ENCODE measurements at regions not wholly inside any gene's neighbourhood (a gene's known extent, or its start where the extent isn't known, plus 50 kb on each side); places are given as distances from the start of the nearest gene placed in this dataset.

DNA sequence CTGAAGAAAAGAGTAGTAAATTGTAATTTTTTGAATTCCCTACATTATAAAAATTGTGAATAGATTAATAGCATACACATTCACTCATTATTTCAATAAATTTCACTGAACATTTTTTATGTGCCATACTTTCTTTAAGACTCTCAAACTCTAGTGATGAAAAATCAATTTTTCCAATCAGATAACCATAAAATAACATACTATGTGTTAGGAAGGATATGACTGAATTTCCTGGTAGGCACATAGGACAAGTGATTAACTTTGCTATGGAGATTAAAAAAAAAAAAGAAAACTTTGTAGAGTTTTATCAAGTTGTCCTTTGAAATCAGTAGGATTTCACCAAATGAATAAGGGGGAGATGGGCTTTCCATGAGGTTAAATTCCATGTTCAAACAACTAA lies 1597.3 kb upstream of the LRRTM3 start:
- no peaks in the 10 kb centered on the region for H3K79me2 ChIP-seq (ENCODE audit: control insufficient read depth, insufficient read depth, low read length)
- no peak overlapping the region for H2AFZ ChIP-seq (ENCODE audit: insufficient read depth, low read depth, low read length, poor library complexity, severe bottlenecking)
- H3K4me3 Mint-ChIP-seq: no peak overlapping the region
- H3K4me3 ChIP-seq (ENCODE audit: control extremely low read depth in 1 of 5, extremely low read depth in 1 of 5, insufficient read depth in 1 of 5, low read depth in 2 of 5, low read length in 4 of 5): no peak overlapping the region
- H3K9me3 Mint-ChIP-seq (ENCODE audit: insufficient read depth): no peaks in the 10 kb centered on the region
- no peak overlapping the region for H3K9ac ChIP-seq (ENCODE audit: low read length)
- ATAC-seq (ENCODE audit: low read depth): no peak
- no peaks in the 10 kb centered on the region for H4K20me1 ChIP-seq (ENCODE audit: control insufficient read depth, insufficient read depth, low read length, poor library complexity, severe bottlenecking)
- peaks cover 0 to 1% (median 0%) of the 10 kb centered on the region in 3 donors for H3K9me3 ChIP-seq (ENCODE audit: control extremely low read depth in 1 of 3, control insufficient read depth in 2 of 3, insufficient read depth in 1 of 3, low read length in 2 of 3)
- H3K27ac ChIP-seq (ENCODE audit: low read length in 2 of 2): no peak overlapping the region
- H3K4me1 ChIP-seq (ENCODE audit: control insufficient read depth in 2 of 2, insufficient read depth in 2 of 2, low read length in 2 of 2): no peaks in the 10 kb centered on the region
- no peak overlapping the region for H3K4me2 ChIP-seq (replicated peaks; ENCODE audit: low read depth, low read length, poor library complexity, severe bottlenecking)
- no peak for TF ChIP-seq EZH2 (IDR thresholded peaks at IDR 0.05; ENCODE audit: borderline replicate concordance, insufficient read depth, low read depth, low read length, poor library complexity, severe bottlenecking)
- TF ChIP-seq, protein P1, sequence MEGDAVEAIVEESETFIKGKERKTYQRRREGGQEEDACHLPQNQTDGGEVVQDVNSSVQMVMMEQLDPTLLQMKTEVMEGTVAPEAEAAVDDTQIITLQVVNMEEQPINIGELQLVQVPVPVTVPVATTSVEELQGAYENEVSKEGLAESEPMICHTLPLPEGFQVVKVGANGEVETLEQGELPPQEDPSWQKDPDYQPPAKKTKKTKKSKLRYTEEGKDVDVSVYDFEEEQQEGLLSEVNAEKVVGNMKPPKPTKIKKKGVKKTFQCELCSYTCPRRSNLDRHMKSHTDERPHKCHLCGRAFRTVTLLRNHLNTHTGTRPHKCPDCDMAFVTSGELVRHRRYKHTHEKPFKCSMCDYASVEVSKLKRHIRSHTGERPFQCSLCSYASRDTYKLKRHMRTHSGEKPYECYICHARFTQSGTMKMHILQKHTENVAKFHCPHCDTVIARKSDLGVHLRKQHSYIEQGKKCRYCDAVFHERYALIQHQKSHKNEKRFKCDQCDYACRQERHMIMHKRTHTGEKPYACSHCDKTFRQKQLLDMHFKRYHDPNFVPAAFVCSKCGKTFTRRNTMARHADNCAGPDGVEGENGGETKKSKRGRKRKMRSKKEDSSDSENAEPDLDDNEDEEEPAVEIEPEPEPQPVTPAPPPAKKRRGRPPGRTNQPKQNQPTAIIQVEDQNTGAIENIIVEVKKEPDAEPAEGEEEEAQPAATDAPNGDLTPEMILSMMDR (IDR thresholded peaks at IDR 0.05): no peak
- no peaks in the 10 kb centered on the region for H3K4me1 Mint-ChIP-seq
- no peaks in the 10 kb centered on the region for H3K27me3 ChIP-seq (replicated peaks in 1 of 4; ENCODE audit: control extremely low read depth in 1 of 4, control insufficient read depth in 3 of 4, insufficient read depth in 4 of 4, low read length in 3 of 4)
- ChIA-PET POLR2A (no interaction called here), CTCF (no interaction called here)
- no peak for DNase-seq
- intact Hi-C loops (cut with micrococcal nuclease): no loop called here
- no peaks in the 10 kb centered on the region for H3K36me3 ChIP-seq (replicated peaks in 1 of 2; ENCODE audit: control extremely low read depth in 1 of 2, control insufficient read depth in 1 of 2, extremely low read depth in 1 of 2, insufficient read depth in 2 of 2, low read length in 1 of 2)
- H3K27me3 Mint-ChIP-seq: no peaks in the 10 kb centered on the region
- no peak overlapping the region for H3K27ac Mint-ChIP-seq

GRCh38 chr10:65335311-65335710 lies 1590.5 kb upstream of the LRRTM3 start:
- ATAC-seq (ENCODE audit: low read depth): no peak
- H3K4me1 ChIP-seq (ENCODE audit: control insufficient read depth in 2 of 2, insufficient read depth in 2 of 2, low read length in 2 of 2): no peaks in the 10 kb centered on the region
- H3K79me2 ChIP-seq (ENCODE audit: control insufficient read depth, insufficient read depth, low read length): no peaks in the 10 kb centered on the region
- H3K27ac Mint-ChIP-seq: no peak overlapping the region
- H2AFZ ChIP-seq (ENCODE audit: insufficient read depth, low read depth, low read length, poor library complexity, severe bottlenecking): no peak overlapping the region
- no peak overlapping the region for H3K4me3 Mint-ChIP-seq
- peaks cover 0 to 1% (median 0%) of the 10 kb centered on the region in 3 donors for H3K9me3 ChIP-seq (ENCODE audit: control extremely low read depth in 1 of 3, control insufficient read depth in 2 of 3, insufficient read depth in 1 of 3, low read length in 2 of 3)
- no peak overlapping the region for H3K27ac ChIP-seq (ENCODE audit: low read length in 2 of 2)
- no peaks in the 10 kb centered on the region for H4K20me1 ChIP-seq (ENCODE audit: control insufficient read depth, insufficient read depth, low read length, poor library complexity, severe bottlenecking)
- TF ChIP-seq, protein P1 (IDR thresholded peaks at IDR 0.05): no peak
- TF ChIP-seq EZH2 (IDR thresholded peaks at IDR 0.05; ENCODE audit: borderline replicate concordance, insufficient read depth, low read depth, low read length, poor library complexity, severe bottlenecking): no peak
- H3K9ac ChIP-seq (ENCODE audit: low read length): no peak overlapping the region
- no peaks in the 10 kb centered on the region for H3K27me3 Mint-ChIP-seq
- POLR2A ChIA-PET: no interaction called here
- no CpG with 5 or more reads among the region's 2 CpGs for WGBS (ENCODE audit: insufficient coverage)
- H3K4me2 ChIP-seq (replicated peaks; ENCODE audit: low read depth, low read length, poor library complexity, severe bottlenecking): no peak overlapping the region
- no peaks in the 10 kb centered on the region for H3K9me3 Mint-ChIP-seq (ENCODE audit: insufficient read depth)
- CTCF ChIA-PET: no interaction called here
- no peak for DNase-seq
- intact Hi-C loops (cut with micrococcal nuclease): no loop called here
- H3K36me3 ChIP-seq (replicated peaks in 1 of 2; ENCODE audit: control extremely low read depth in 1 of 2, control insufficient read depth in 1 of 2, extremely low read depth in 1 of 2, insufficient read depth in 2 of 2, low read length in 1 of 2): no peaks in the 10 kb centered on the region
- no peaks in the 10 kb centered on the region for H3K4me1 Mint-ChIP-seq
- H3K27me3 ChIP-seq (replicated peaks in 1 of 4; ENCODE audit: control extremely low read depth in 1 of 4, control insufficient read depth in 3 of 4, insufficient read depth in 4 of 4, low read length in 3 of 4): no peaks in the 10 kb centered on the region
- no peak overlapping the region for H3K4me3 ChIP-seq (ENCODE audit: control extremely low read depth in 1 of 5, extremely low read depth in 1 of 5, insufficient read depth in 1 of 5, low read depth in 2 of 5, low read length in 4 of 5)

All from B cell (primary cell).